ENCODE measurements at regions not wholly inside any gene's neighbourhood (a gene's known extent, or its start where the extent isn't known, plus 50 kb on each side); places are given as distances from the start of the nearest gene placed in this dataset.
A peak's percentile ranks its signal among the peaks of the same experiment; 100 is the strongest.

DNA sequence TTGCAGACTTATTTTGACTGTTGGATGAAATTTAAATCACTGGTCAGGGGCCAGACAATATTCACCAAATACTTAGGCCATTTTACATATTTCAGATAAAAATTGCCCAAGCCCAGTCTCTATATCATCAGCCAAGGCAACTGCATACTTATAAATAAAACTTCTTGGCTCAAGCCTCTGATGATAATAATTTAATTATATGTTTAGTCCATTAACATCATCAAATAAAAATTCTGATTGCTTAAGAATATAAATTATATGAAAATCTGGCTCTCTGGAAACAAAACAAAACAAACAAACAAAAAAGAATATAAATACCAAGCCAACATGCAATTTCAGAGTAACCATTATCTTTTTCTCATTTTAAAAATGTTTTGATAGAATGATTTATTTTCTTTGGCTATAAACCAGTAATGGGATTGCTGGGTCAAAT, 165.2 kb downstream of the BTG1 start:
- H3K4me3 Mint-ChIP-seq, result no peak overlapping the region
- DNase-seq, result no peak
- H3K36me3 Mint-ChIP-seq (ENCODE audit: low read depth), result no peaks in the 10 kb centered on the region
- H3K9me3 Mint-ChIP-seq, result no peaks in the 10 kb centered on the region
- TF ChIP-seq, protein P1, sequence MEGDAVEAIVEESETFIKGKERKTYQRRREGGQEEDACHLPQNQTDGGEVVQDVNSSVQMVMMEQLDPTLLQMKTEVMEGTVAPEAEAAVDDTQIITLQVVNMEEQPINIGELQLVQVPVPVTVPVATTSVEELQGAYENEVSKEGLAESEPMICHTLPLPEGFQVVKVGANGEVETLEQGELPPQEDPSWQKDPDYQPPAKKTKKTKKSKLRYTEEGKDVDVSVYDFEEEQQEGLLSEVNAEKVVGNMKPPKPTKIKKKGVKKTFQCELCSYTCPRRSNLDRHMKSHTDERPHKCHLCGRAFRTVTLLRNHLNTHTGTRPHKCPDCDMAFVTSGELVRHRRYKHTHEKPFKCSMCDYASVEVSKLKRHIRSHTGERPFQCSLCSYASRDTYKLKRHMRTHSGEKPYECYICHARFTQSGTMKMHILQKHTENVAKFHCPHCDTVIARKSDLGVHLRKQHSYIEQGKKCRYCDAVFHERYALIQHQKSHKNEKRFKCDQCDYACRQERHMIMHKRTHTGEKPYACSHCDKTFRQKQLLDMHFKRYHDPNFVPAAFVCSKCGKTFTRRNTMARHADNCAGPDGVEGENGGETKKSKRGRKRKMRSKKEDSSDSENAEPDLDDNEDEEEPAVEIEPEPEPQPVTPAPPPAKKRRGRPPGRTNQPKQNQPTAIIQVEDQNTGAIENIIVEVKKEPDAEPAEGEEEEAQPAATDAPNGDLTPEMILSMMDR (IDR thresholded peaks at IDR 0.05), result no peak
- no peak overlapping the region for H3K27ac Mint-ChIP-seq
- H3K4me1 Mint-ChIP-seq (ENCODE audit: low read depth), result peaks cover 23% of the 10 kb centered on the region
- H3K27me3 Mint-ChIP-seq (ENCODE audit: insufficient read depth), result no peaks in the 10 kb centered on the region

DNA sequence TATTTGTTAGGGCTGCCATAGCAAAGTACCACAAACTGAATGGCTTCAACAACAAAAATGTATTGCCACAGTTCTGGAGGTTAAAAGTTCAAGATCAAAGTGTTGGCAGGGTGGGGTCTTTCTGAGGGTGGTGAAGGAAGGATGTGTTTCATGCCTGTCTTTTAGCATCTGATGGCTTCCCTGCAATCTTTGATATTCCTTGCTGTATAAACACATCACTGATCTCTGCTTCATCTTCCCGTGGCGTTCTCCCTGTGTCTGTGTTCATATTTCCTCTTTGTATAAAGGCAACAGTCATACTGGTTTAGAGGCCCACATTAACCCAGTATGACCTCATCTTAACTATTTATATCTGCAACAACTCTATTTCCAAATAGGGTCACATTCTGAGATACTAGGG, 167.5 kb downstream of the BTG1 start:
- Mint-ChIP-seq H3K27me3 (ENCODE audit: insufficient read depth) (no peaks in the 10 kb centered on the region), H3K36me3 (ENCODE audit: low read depth) (no peaks in the 10 kb centered on the region), H3K4me1 (ENCODE audit: low read depth) (peaks cover 17% of the 10 kb centered on the region), H3K9me3 (no peaks in the 10 kb centered on the region), H3K4me3 (no peak overlapping the region), H3K27ac (no peak overlapping the region; the same call in 1 of the 2 replicates)
- TF ChIP-seq, protein P1 (IDR thresholded peaks at IDR 0.05), result no peak
- no peak for DNase-seq

DNA sequence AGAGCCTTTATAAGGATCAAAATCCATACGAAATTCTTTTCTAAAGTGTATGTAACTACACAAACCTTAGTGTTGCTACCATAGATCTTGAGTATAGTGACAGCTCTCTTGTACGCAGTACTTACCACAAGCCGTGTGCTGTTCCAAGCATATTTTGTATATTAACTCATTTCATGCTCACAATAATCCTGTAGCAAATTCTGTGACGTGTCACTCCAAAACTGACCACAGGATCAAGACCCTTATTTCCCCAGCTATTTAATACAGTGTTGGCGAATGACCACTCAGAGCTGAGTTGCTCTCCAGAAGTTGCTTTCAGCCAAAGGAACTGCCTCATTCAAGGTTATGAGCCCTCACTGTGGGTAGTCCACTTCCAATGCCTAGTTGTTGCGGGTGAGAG, 169.8 kb downstream of the BTG1 start:
- Mint-ChIP-seq H3K27ac (no peak overlapping the region), H3K27me3 (ENCODE audit: insufficient read depth) (no peaks in the 10 kb centered on the region), H3K9me3 (no peaks in the 10 kb centered on the region; the same call in 1 of the 2 replicates), H3K4me3 (no peak overlapping the region), H3K4me1 (ENCODE audit: low read depth) (peaks cover 17% of the 10 kb centered on the region), H3K36me3 (ENCODE audit: low read depth) (no peaks in the 10 kb centered on the region)
- TF ChIP-seq, protein P1 (IDR thresholded peaks at IDR 0.05), result no peak
- DNase-seq, result no peak

DNA sequence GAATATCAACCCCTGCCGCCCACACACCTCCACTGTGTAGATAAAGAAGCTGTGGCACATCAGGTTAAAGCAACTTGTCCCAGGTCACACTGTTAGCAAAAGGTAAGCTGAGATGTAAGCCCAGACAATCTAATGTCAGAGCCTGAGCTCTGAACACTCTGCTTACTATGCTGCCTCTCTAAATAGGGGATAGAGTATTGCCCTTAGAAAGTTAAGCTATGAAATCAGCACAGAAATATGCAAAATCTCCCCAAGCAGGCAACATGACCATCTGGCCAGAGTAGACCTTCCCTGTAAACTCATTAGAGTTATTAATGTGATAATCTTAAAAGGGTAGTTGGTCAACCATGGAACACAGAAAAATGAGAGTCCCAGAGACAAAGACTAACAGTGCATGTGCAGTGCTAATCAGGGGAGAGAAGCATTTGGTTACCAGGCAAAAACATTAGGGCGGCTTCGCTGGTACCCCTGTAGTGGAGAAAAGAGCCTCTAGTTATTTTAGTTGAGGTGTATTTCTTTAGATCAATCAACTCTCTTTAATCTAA, 171.0 kb downstream of the BTG1 start:
- Mint-ChIP-seq H3K27ac (no peak overlapping the region), H3K36me3 (ENCODE audit: low read depth) (no peaks in the 10 kb centered on the region), H3K4me3 (no peak overlapping the region), H3K4me1 (ENCODE audit: low read depth) (peaks cover 17% of the 10 kb centered on the region), H3K9me3 (no peaks in the 10 kb centered on the region; the same call in 1 of the 2 replicates), H3K27me3 (ENCODE audit: insufficient read depth) (no peaks in the 10 kb centered on the region)
- TF ChIP-seq, protein P1 (IDR thresholded peaks at IDR 0.05), result no peak
- DNase-seq, result peak; percentile 17

DNA sequence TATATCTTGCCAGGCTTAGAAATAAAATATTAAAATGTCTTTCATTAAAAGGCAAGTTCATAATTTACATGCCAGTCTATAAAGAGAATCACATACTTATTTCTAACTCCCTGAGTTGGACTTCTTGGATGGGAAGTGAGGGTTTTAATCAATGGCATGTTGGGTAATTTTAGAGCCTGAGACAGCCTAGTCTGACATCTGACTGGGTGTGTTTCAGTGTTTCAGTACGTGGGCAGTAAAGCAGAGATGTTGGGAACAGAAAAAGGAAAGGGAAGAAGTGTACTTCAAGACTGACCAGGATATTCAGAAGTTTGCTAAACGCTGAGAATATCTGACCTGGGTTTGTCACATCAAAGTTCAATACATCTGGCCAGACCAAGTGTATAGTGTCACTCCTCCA, 171.8 kb downstream of the BTG1 start:
- DNase-seq, result no peak

More for the DNA sequence above, 171.8 kb downstream of the BTG1 start:
- Mint-ChIP-seq H3K4me1 (ENCODE audit: low read depth) (peaks cover 17% of the 10 kb centered on the region), H3K4me3 (no peak overlapping the region), H3K9me3 (no peaks in the 10 kb centered on the region; the same call in 1 of the 2 replicates), H3K27me3 (ENCODE audit: insufficient read depth) (no peaks in the 10 kb centered on the region), H3K36me3 (ENCODE audit: low read depth) (no peaks in the 10 kb centered on the region), H3K27ac (no peak overlapping the region)
- TF ChIP-seq, protein P1 (IDR thresholded peaks at IDR 0.05), result no peak

Data from HFFc6 (cell line).